LoVo (cell line): ENCODE measurements at regions not wholly inside any gene's neighbourhood (a gene's known extent, or its start where the extent isn't known, plus 50 kb on each side); places are given as distances from the start of the nearest gene placed in this dataset.

ENCODE experiments used
- DNase-seq: peaks from one replicate; pipeline ENCODE4 v3.0.0-alpha.2; 2016; ENCODE audit warnings: low spot score

- DNase-seq = no peak
Measured at GRCh38 chr1:22285549-22286396, 142.9 kb upstream of the WNT4 start.

GRCh38 chr1:22286491-22286890 is 143.6 kb upstream of the WNT4 start:
- DNase-seq = no peak

- no peak for DNase-seq
Measured at GRCh38 chr1:22287273-22287672, 144.4 kb upstream of the WNT4 start.

- DNase-seq = no peak
Measured at GRCh38 chr1:22287946-22288520, 145.1 kb upstream of the WNT4 start.

- DNase-seq = no peak
Measured at GRCh38 chr1:22288593-22289241, 145.8 kb upstream of the WNT4 start.

- no peak for DNase-seq
Measured at GRCh38 chr1:22289307-22289995, 146.6 kb upstream of the WNT4 start.

GRCh38 chr1:22290157-22290556 is 147.3 kb upstream of the WNT4 start:
- no peak for DNase-seq

- no peak for DNase-seq
Measured at GRCh38 chr1:22290611-22291010, 147.7 kb upstream of the WNT4 start.

GRCh38 chr1:22291057-22291456 is 148.2 kb upstream of the WNT4 start:
- DNase-seq = no peak

GRCh38 chr1:22291494-22291893 is 148.6 kb upstream of the WNT4 start:
- DNase-seq = no peak

GRCh38 chr1:22292011-22292788 is 149.3 kb upstream of the WNT4 start:
- no peak for DNase-seq

- no peak for DNase-seq
Measured at GRCh38 chr1:22295396-22295795, 152.5 kb upstream of the WNT4 start.

- DNase-seq = no peak
Measured at GRCh38 chr1:22295856-22296255, 153.0 kb upstream of the WNT4 start.

- no peak for DNase-seq
Measured at GRCh38 chr1:22296701-22297591, 154.0 kb upstream of the WNT4 start.

- DNase-seq = no peak
Measured at GRCh38 chr1:22297999-22298398, 153.7 kb upstream of the ZBTB40 start.

- DNase-seq = no peak
Measured at GRCh38 chr1:22303816-22304215, 147.8 kb upstream of the ZBTB40 start.

- no peak for DNase-seq
Measured at GRCh38 chr1:22309572-22309971, 142.1 kb upstream of the ZBTB40 start.

- DNase-seq = no peak
Measured at GRCh38 chr1:22311461-22311860, 140.2 kb upstream of the ZBTB40 start.

- no peak for DNase-seq
Measured at GRCh38 chr1:22313321-22313720, 138.3 kb upstream of the ZBTB40 start.

GRCh38 chr1:22314706-22315105 is 136.9 kb upstream of the ZBTB40 start:
- no peak for DNase-seq
